GM19455 (cell line): ENCODE measurements at regions not wholly inside any gene's neighbourhood (a gene's known extent, or its start where the extent isn't known, plus 50 kb on each side); places are given as distances from the start of the nearest gene placed in this dataset.
A peak's percentile ranks its signal among the peaks of the same experiment; 100 is the strongest.

Experiments
- ATAC-seq: cut with Tn5 transposase; IDR thresholded peaks from one replicate; pipeline ENCODE4 v1.9.1; 2021; ENCODE audit not compliant: unreplicated experiment

- no peak for ATAC-seq
Observed at GRCh38 chr2:176535467-176536113, 266.3 kb downstream of the MTX2 start.

GRCh38 chr2:176536439-176537133 is 267.3 kb downstream of the MTX2 start:
- no peak for ATAC-seq

- ATAC-seq: no peak
Observed at GRCh38 chr2:176537932-176538331, 268.7 kb downstream of the MTX2 start.

- ATAC-seq: no peak
Observed at GRCh38 chr2:176540995-176541394, 271.8 kb downstream of the MTX2 start.

- no peak for ATAC-seq
Observed at GRCh38 chr2:176542476-176542875, 273.2 kb downstream of the MTX2 start.

- no peak for ATAC-seq
Observed at GRCh38 chr2:176544557-176544956, 275.3 kb downstream of the MTX2 start.

GRCh38 chr2:176544991-176545956 is 276.0 kb downstream of the MTX2 start:
- ATAC-seq: no peak

GRCh38 chr2:176546550-176546949 is 277.3 kb downstream of the MTX2 start:
- ATAC-seq: no peak

- no peak for ATAC-seq
Observed at GRCh38 chr2:176552501-176553135, 283.4 kb downstream of the MTX2 start.

- no peak for ATAC-seq
Observed at GRCh38 chr2:176553685-176554100, 284.5 kb downstream of the MTX2 start.

GRCh38 chr2:176554101-176555048 is 285.1 kb downstream of the MTX2 start:
- peak; percentile 72 for ATAC-seq

GRCh38 chr2:176555112-176555511 is 285.9 kb downstream of the MTX2 start:
- no peak for ATAC-seq

GRCh38 chr2:176555781-176556180 is 286.5 kb downstream of the MTX2 start:
- ATAC-seq: no peak

- ATAC-seq: no peak
Observed at GRCh38 chr2:176556373-176556772, 287.1 kb downstream of the MTX2 start.

GRCh38 chr2:176557821-176558220 is 288.6 kb downstream of the MTX2 start:
- ATAC-seq: no peak

GRCh38 chr2:176558574-176559140 is 289.4 kb downstream of the MTX2 start:
- no peak for ATAC-seq

GRCh38 chr2:176560296-176560695 is 291.1 kb downstream of the MTX2 start:
- ATAC-seq: no peak

GRCh38 chr2:176561706-176562105 is 292.5 kb downstream of the MTX2 start:
- no peak for ATAC-seq

GRCh38 chr2:176562359-176563078 is 293.3 kb downstream of the MTX2 start:
- ATAC-seq: no peak
